ENCODE measurements at regions not wholly inside any gene's neighbourhood (a gene's known extent, or its start where the extent isn't known, plus 50 kb on each side); places are given as distances from the start of the nearest gene placed in this dataset.

- DNase-seq: no peak
- Histone ChIP-seq H3K27me3 (no peaks in the 10 kb centered on the region), H3K4me3 (no peak overlapping the region), H3K4me1 (peaks cover 0 to 14% (median 0%) of the 10 kb centered on the region in 4 donors), H3K36me3 (no peaks in the 10 kb centered on the region), H3K27ac (no peak overlapping the region), H3K9me3 (peaks cover 0 to 19% (median 0%) of the 10 kb centered on the region in 3 donors)
- intact Hi-C loops (cut with DNase I; ENCODE audit: low total_unique reads): no loop called here
- TF ChIP-seq CTCF (IDR thresholded peaks at IDR 0.05): no peak
Observed at GRCh38 chr5:56389261-56389660, 156.1 kb upstream of the ANKRD55 start.

GRCh38 chr5:56388229-56388985 is 155.3 kb upstream of the ANKRD55 start:
- no peak for TF ChIP-seq CTCF (IDR thresholded peaks at IDR 0.05)
- DNase-seq: no peak
- H3K27ac ChIP-seq: no peak overlapping the region
- intact Hi-C loops (cut with DNase I; ENCODE audit: low total_unique reads): no loop called here
- H3K36me3 ChIP-seq: no peaks in the 10 kb centered on the region
- H3K4me3 ChIP-seq: no peak overlapping the region
- H3K9me3 ChIP-seq: peaks cover 0 to 12% (median 0%) of the 10 kb centered on the region in 3 donors
- no peaks in the 10 kb centered on the region for H3K27me3 ChIP-seq
- peaks cover 0 to 14% (median 0%) of the 10 kb centered on the region in 4 donors for H3K4me1 ChIP-seq

GRCh38 chr5:56386046-56386445 is 152.9 kb upstream of the ANKRD55 start:
- intact Hi-C loops (cut with DNase I; ENCODE audit: low total_unique reads): no loop called here
- Histone ChIP-seq H3K4me1 (peaks cover 0 to 14% (median 0%) of the 10 kb centered on the region in 4 donors), H3K9me3 (no peaks in the 10 kb centered on the region), H3K27me3 (no peaks in the 10 kb centered on the region), H3K4me3 (no peak overlapping the region), H3K36me3 (no peaks in the 10 kb centered on the region), H3K27ac (no peak overlapping the region)
- DNase-seq: no peak
- no peak for TF ChIP-seq CTCF (IDR thresholded peaks at IDR 0.05)

- Histone ChIP-seq H3K36me3 (no peaks in the 10 kb centered on the region), H3K4me3 (no peak overlapping the region), H3K27ac (no peak overlapping the region), H3K4me1 (peaks cover 0 to 11% (median 0%) of the 10 kb centered on the region in 4 donors), H3K27me3 (no peaks in the 10 kb centered on the region), H3K9me3 (no peaks in the 10 kb centered on the region)
- intact Hi-C loops (cut with DNase I; ENCODE audit: low total_unique reads): no loop called here
- TF ChIP-seq CTCF (IDR thresholded peaks at IDR 0.05): no peak
- DNase-seq: no peak
Observed at GRCh38 chr5:56384186-56384585, 151.1 kb upstream of the ANKRD55 start.

- H3K4me3 ChIP-seq: no peak overlapping the region
- intact Hi-C loops (cut with DNase I; ENCODE audit: low total_unique reads): no loop called here
- H3K27ac ChIP-seq: no peak overlapping the region
- no peaks in the 10 kb centered on the region for H3K36me3 ChIP-seq
- peaks cover 0 to 9% (median 0%) of the 10 kb centered on the region in 4 donors for H3K4me1 ChIP-seq
- H3K9me3 ChIP-seq: no peaks in the 10 kb centered on the region
- H3K27me3 ChIP-seq: no peaks in the 10 kb centered on the region
- no peak for DNase-seq
- TF ChIP-seq CTCF (IDR thresholded peaks at IDR 0.05): no peak
Observed at GRCh38 chr5:56383761-56384160, 150.6 kb upstream of the ANKRD55 start.

Measured in tibial artery (tissue), 4 donors.